ENCODE measurements at regions not wholly inside any gene's neighbourhood (a gene's known extent, or its start where the extent isn't known, plus 50 kb on each side); places are given as distances from the start of the nearest gene placed in this dataset.

- DNase-seq (ENCODE audit: low spot score), result no peak
These were observed 468.2 kb downstream of the ARHGEF28 start for GRCh38 chr5:74094096-74094781.

DNA sequence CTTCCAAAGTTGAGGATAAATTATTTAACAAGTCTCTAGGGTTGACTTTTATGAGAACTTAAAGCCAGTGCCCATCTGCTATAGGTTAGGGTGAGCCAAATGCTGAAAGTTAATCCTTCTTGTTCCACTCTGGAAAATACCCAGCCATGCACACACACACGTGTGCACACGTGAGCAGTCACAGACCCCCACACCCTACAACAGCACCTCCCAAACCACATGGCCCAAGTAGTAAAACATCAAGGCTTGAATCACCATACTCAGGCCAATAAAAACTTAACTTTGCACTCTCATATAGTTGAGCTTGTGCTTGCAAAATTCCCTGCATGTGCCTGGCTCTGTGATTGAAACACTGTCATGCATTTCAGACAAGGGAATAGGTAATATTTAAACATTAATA is 467.6 kb downstream of the ARHGEF28 start:
- DNase-seq (ENCODE audit: low spot score), result no peak

GRCh38 chr5:74092766-74093165 is 466.8 kb downstream of the ARHGEF28 start:
- DNase-seq (ENCODE audit: low spot score), result no peak

DNA sequence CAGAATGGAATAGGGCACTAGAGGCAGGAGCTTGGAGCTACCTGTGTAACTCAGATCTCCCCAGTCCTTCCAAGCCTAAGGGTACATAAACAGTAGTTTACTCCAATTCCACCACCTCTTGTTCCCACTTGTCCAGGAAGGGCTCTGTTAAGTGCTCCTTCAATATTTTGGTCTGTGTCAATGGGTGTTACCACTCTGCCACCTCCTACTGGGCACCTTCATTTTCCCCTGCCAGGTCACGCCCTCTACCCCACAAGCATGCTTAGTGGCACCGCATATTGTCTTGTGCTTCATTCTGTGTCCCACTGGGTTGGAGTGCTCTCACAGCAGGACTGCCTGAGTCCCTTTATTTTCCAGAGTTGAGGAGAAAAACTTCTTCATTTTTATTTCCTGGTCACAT is 459.8 kb downstream of the ARHGEF28 start:
- no peak for DNase-seq (ENCODE audit: low spot score)

DNA sequence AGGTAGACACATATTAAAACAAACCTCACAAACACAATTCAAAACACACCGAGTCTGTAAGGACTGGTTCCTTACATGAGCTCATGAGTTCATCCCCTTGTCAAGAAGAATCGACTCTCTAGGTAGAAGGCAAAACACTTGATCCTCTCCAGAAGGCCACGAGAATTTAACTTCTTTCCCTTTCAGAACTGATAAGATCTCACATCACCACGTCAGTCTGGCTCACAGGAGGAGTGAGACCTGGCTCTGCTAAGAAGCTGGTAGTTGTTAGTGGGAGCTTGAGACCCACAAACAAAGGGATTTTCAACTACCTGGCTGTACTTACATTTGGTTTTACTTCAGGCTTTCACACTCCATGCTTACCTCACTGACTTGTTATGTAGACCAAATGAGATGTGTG is 459.2 kb downstream of the ARHGEF28 start:
- no peak for DNase-seq (ENCODE audit: low spot score)

GRCh38 chr5:74083096-74083791 is 457.2 kb downstream of the ARHGEF28 start:
- DNase-seq (ENCODE audit: low spot score), result no peak

DNA sequence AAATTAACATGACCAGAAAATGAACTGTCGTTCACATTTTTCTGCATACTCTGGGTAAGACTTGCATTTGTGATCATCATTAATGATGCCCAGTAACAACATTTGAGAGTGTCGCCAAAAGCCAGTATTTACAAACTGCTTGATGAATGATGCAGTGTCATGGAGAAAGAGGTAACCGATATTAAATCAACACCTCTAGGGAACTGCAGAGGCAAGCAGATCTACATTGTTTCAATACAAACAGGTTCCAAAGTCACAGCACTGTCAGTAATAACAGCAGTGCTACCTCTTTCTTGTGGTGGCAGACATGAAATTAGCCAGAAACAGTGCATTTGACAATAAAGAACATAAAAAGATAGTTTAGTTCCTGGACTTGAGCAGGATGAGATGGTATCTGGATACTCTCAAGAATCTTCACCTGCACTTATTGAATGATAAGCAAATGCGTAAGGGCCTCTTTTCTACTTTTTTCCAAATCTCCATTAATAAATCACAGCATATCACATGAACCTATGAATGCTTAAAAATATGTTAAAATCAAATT is 456.6 kb downstream of the ARHGEF28 start:
- DNase-seq (ENCODE audit: low spot score), result no peak

DNA sequence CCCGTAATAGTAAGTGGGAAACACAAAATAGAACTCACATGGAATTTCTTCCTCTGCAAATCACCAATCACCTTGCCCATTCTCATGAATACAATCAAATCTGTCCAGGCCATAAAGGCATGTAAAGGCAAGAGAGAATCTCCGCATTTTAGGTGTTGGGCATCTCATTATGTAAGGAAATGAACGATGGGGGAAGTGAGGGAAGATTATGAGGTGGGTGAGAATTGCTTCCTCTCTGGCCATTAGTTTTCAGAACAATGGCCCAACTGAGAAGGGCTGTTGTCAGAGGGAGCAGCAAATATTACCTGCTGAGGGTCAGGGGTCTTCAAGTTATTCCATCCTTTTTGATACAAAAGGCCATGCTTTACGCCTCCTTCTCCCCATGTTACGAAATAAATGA is 455.1 kb downstream of the ARHGEF28 start:
- no peak for DNase-seq (ENCODE audit: low spot score)

- no peak for DNase-seq (ENCODE audit: low spot score)
These were observed 454.1 kb downstream of the ARHGEF28 start for GRCh38 chr5:74079971-74080556.

DNA sequence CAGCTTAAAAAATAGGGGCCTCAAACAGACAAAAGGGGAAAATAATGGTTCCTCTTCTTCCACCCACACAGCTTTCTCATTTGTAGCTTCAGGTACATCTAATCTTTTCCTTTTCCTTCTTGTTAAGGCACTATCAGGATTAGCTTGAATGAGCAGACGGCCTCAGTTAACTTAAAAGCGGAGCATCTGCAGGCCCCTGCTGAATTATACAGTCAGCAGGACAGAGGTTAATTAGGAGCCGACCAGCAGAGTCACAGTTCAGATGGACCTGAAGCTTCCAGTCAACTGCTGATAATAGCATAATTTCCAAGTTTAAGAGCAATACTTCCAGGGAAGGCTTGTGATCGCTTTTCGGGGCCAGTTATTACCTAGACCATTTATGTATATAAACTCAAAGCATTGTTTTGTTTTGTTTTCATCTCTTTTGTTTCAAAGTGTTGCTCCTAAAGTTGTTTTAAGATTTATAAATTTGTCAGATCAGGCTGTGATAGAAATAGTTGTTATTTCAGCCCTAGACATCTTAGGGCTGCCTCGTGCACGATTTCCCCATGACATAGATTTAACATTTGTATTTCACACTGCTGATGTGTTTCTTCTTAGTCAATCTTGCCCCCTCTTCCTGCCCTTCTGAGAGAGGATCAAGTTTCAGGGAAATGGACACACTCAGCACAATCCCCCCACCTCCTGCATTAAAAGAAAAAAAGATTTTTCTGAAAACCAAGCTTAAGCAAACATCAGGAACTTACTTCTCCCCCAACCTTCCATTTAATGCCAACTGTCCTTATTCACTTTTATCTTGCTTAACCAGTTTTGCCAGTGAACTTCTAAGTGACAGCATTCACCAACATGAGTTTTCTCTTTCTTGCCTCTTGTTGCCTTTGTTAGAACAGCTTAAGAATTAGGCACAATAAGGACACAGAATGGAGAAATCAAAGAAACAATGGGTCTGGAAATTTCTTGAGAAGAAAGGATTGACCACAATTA is 449.8 kb downstream of the ARHGEF28 start:
- DNase-seq (ENCODE audit: low spot score), result no peak

DNA sequence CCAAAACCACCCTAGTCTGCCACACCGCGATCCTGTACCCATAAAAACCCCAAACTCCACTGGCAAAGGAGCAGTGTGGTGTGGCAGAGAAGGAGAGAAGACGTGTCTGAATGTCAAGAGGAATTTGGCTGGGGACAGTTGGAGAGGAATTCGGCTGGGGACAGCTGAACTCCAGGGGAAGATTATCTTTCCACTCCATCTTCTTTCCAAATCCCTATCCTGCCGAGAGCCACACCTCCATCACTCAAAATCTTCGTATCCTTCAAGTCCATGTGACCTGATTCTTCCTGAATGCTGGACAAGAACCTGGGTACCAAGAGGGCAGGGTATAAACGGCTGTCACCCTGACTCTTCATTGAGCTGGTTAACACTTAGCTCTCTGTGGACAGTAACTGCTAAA is 448.1 kb downstream of the ARHGEF28 start:
- DNase-seq (ENCODE audit: low spot score), result no peak

- DNase-seq (ENCODE audit: low spot score), result no peak
These were observed 447.3 kb downstream of the ARHGEF28 start for GRCh38 chr5:74073257-74073656.

- DNase-seq (ENCODE audit: low spot score), result no peak
These were observed 446.6 kb downstream of the ARHGEF28 start for GRCh38 chr5:74072646-74073045.

DNA sequence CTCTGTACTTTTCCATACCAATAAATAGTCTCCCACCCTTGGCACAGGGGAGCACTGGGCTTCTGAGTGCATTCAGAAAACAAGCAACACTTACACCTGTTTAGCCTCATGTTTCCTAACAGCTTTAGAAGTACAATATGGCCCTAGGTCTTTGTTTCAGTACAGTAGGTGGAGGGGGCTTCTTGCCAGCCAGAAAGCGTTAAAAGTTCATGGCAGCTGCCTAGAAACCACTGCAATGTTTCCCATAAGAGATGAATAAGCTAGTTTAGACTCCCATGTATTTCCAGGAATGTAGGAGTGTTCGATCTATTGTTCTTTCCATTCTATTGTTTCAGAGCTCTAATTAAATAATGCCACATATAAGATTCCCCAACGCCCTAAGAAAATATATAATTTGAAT is 444.8 kb downstream of the ARHGEF28 start:
- no peak for DNase-seq (ENCODE audit: low spot score)

DNA sequence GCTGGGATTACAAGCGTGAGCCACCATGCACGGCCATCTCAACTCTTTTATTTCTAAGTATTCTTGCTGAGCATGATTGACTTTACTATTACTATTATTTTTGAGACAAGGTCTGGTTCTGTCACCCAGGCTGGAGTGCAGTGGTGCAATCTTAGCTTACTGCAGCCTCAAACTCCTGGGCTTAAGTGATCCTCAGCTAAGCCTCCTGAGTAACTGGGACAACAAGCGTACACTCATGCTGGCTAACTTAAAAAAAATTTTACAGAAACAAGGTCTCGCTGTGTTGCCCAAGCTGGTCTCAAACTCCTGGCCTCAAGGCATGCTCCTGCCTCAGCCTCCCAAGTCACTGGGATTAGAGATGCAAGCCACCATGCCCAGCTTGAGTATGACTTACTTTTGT is 443.7 kb downstream of the ARHGEF28 start:
- no peak for DNase-seq (ENCODE audit: low spot score)

DNA sequence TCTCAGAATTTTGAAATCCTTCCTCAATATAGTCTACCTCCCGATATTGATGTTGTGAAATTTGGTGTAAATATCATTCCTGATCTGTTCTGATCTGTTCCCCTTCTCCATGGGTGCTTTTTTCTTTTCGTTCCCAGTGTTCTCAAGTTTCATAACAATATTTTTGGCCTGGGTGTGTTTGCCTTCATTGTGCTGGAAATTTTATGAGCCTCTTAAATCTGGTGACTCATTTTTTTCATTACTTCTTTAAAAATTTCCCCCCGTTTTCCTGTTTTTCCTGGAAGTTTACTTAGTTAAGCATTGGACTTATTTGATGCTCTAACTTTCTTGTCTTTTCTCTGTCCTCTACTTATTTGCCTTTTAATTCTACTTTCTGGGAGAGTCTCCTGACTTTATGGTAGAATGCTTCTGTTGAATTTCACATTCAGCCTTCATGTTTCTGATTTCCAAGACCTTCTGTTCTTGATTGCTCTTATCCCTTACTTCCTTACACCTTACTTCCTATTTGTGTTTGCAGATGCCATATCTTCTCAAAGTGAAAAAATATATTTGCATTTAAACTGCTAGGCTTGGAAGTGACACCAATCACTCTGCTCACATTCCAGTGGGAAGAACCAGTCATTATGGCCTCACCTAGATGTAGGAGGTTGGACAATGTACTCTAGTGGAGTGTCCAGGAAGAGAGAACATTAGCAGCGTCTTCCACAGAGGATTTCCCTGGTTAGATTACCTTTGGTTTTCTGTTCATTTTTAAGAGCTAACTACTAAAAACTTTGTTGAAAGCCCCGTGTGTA is 441.9 kb downstream of the ARHGEF28 start:
- no peak for DNase-seq (ENCODE audit: low spot score)

DNA sequence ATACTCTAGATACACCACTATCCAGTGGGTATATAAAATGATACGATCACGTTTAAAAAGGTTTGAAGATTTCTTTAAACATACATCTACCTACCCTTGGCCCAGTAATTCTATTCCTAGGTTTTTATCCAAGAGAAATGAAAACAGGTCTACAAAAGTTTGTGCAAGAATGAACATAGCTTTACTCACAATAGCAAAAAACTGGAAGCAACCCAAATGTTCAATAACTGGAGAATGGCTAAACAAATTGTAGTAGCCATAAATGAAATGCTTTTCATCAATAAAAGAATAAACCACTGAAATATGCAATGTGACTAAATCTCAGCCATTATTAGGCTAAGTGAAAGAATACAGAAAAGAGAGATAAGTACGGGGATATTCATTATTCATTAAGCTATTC is 438.9 kb downstream of the ARHGEF28 start:
- no peak for DNase-seq (ENCODE audit: low spot score)

DNA sequence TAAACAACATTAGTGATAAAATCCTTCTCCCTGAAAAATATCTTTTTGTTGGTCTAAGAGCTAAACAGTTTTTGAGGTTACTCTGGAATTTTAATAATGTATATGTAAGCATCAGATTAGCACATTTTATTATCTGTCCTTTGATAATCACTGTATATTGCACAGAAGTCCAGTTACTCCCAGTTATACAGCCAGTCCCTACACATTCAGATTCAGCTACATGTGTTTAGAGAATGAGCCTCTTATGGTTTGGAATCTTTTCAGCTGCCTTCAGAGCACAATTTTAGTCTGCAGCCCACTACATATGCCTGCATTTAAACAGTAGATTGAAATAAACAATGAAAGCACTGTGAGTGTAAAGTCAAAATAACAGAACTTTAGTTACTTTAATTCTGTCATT is 438.2 kb downstream of the ARHGEF28 start:
- DNase-seq (ENCODE audit: low spot score), result no peak

- no peak for DNase-seq (ENCODE audit: low spot score)
These were observed 437.8 kb downstream of the ARHGEF28 start for GRCh38 chr5:74063821-74064220.

DNA sequence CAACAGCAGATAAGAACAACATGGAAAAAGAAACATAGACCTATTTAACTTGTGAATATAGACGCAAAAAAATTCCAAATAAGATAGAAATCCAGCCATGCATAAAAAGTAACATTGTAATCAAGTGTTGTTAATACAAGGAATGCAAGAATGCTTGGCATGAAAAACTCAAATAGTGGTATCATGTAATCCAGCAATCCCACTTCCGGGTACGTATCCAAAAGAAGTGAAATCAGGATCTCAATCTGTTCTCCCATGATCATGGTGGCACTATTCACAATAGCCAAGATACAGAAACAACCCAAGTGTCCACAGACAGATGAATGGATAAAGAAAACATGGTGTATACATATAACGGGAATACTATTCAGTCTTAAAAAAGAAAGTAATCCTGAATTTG is 437.4 kb downstream of the ARHGEF28 start:
- no peak for DNase-seq (ENCODE audit: low spot score)

DNA sequence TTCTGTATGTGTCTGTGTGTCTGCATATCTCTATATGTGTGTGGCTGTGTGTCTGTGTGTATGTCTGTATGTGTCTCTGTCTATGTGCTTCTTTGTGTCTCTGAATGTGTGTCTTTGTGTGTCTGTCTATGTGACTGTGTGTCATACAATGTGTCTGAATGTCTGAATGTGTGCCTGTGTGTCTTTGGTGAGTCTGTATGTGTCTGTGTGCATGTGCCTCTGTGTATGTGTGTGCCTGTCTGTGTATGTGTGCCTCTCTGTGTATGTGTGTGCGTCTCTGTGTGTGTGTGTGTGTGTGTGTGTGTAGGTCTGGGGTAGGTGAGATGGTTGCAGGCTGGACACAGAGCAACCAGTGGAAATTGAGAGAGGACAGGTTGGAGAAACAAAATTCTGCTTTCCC is 435.3 kb downstream of the ARHGEF28 start:
- no peak for DNase-seq (ENCODE audit: low spot score)
